22Rv1 (cell line): ENCODE measurements at regions not wholly inside any gene's neighbourhood (a gene's known extent, or its start where the extent isn't known, plus 50 kb on each side); places are given as distances from the start of the nearest gene placed in this dataset.

ENCODE experiments used
- H3K27ac ChIP-seq: fragments of 450-650 bp; 2 replicates; pipeline ENCODE4 v1.5.1; 2017
- CTCF ChIP-seq: fragments of 450-650 bp; IDR thresholded peaks from 2 replicates; pipeline ENCODE4 v1.5.1; 2017; ENCODE audit warnings: mild to moderate bottlenecking
- ZFX ChIP-seq: fragments of 450-650 bp; IDR thresholded peaks from 2 replicates; pipeline ENCODE4 v1.6.1; 2017; ENCODE audit warnings: antibody characterized with exemption, borderline replicate concordance

DNA sequence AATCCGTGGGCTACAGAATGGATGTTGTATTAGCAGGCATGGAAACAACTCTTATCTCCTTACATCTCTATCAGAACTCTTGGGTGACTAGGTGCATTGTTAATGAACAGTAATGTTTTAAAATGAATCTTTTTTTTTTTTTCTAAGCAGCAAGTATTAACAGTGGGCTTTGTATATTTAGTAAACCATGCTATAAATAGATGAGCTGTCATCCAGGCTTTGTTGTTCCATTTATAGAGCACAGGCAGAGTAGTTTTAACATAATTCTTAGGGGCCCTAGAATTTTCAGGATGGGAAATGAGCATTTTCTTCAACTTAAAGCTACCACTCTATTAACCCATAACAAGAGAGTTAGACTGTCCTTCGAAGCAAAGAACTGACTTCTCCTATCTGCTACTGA, 233.7 kb upstream of the ADAMTSL1 start:
- no peak overlapping the region for H3K27ac ChIP-seq

DNA sequence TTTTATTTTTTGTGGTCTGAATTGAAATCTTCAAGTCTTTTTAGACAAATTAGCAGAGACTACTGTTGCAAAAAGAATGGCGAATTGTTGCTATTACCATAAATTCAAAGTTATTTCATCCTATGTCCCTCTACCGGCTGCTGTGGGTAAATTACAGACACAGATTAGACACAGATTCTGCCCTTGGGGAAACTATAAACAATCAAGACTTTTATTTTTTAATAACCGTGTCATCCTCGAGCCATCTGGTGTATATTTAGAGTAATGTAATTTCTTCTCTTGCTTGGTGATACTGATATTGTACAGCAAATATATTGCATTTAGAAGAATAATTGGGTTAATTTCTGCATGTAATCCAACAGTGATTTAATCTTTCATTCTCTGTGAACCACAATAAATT, 228.0 kb upstream of the ADAMTSL1 start:
- H3K27ac ChIP-seq = no peak overlapping the region
- TF ChIP-seq CTCF (no peak), ZFX (no peak)

More for the DNA sequence above, 233.7 kb upstream of the ADAMTSL1 start:
- TF ChIP-seq CTCF (no peak), ZFX (no peak)

- no peak for TF ChIP-seq CTCF
- TF ChIP-seq ZFX = no peak
- no peak overlapping the region for H3K27ac ChIP-seq
Measured at GRCh38 chr9:18250053-18250452, 223.9 kb upstream of the ADAMTSL1 start.

GRCh38 chr9:18253950-18254349, 220.0 kb upstream of the ADAMTSL1 start:
- no peak overlapping the region for H3K27ac ChIP-seq
- TF ChIP-seq CTCF = no peak
- no peak for TF ChIP-seq ZFX

DNA sequence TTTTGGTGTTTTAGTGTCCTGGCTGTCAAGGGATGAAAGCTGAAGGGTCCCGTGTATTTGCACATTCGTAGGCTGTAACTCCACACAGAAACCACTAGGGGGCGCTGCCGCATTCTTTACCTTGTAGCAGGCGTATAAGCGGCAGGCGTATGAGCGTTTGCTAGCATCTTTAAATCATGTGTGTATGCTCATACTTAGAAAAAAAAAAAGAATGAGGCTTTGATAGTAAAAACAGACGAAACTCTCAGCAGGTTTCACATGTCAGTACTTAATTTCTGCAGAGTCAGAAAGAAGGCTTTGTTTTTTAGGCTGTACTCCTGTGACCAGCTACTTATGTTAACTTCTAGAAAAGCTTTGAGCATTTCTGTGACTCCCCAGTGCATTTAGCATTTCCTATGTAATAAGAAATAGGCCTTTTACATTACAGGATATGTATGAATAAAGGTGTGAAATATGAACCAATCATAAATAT, 218.8 kb upstream of the ADAMTSL1 start:
- no peak for TF ChIP-seq ZFX
- TF ChIP-seq CTCF = peak; percentile 91
- H3K27ac ChIP-seq = no peak overlapping the region

DNA sequence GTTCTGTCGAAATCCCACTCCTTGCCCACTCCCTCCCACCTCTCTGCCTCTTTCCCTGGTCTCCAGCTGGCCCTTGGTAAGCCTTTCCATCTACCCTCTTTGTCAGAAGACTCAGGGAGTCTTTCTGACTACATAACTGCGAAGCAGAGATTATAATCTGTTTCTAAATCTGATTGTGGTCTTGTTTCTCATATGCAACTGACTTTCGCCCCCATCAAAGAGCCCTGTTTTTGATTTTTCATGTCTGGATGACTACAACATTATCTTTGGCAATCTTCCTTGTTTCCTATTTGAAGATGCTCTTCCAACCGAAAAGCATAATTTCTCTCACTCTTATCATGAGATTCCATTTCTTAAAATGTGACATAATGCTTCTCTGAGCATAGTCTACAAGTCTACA, 218.2 kb upstream of the ADAMTSL1 start:
- H3K27ac ChIP-seq = no peak overlapping the region
- TF ChIP-seq CTCF (no peak), ZFX (no peak)

- TF ChIP-seq CTCF = no peak
- no peak for TF ChIP-seq ZFX
- H3K27ac ChIP-seq = no peak overlapping the region
Measured at GRCh38 chr9:18256568-18256967, 217.4 kb upstream of the ADAMTSL1 start.
